ENCODE measurements at regions not wholly inside any gene's neighbourhood (a gene's known extent, or its start where the extent isn't known, plus 50 kb on each side); places are given as distances from the start of the nearest gene placed in this dataset.

DNA sequence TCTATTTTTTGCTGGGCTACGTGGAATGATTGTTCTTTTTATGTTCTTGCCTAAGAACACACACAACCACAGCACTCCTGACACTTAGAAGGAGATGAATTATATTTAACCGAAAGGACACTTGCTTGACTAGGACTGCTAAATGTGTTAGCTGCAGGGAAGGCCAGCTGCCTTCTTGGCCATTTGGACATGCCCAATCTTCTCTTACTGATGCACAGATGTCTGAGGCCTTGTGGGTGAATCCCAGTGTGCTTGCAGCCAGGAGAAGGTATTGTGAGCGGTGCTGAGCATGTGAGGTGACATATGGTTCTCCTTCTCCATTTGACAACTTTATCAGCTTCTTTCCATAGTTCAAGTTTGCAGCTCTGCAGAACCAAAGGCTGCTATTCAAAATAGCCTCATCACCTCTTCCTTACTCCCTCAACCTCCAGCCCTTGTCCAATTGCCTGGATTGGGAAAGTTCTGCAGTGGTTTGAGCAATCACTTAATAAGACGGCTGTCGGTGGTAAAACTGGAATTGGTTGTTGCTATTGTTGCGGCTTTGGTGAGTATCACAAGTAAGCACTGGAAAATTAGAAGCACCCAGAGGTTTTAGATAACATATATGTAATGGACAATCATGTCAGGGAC, 1113.3 kb downstream of the TSN start:
- TF ChIP-seq POLR2AphosphoS5 (IDR thresholded peaks at IDR 0.05; ENCODE audit: low read depth) (no peak), CTCF (IDR thresholded peaks at IDR 0.05; ENCODE audit: insufficient read depth, low read length) (no peak), REST (IDR thresholded peaks at IDR 0.05; ENCODE audit: insufficient replicate concordance, low read depth) (no peak), SPI1 (IDR thresholded peaks at IDR 0.05; ENCODE audit: borderline replicate concordance, low read depth) (no peak), GABPA (IDR thresholded peaks at IDR 0.05; ENCODE audit: low read depth) (no peak)

All from HL-60 (cell line).